Esophagus squamous epithelium (tissue), 4 donors: ENCODE measurements at regions not wholly inside any gene's neighbourhood (a gene's known extent, or its start where the extent isn't known, plus 50 kb on each side); places are given as distances from the start of the nearest gene placed in this dataset.

Source experiments
- CTCF ChIP-seq, 6 experiments: fragments of 450-650 bp in 4 of 6; fragments of 200-600 bp in 2 of 6; sonication (generic) in 2 of 6; IDR thresholded peaks; one replicate each; pipeline ENCODE4 v1.5.1; 2016 to 2019; ENCODE audit warnings: antibody characterized with exemption in 6 of 6, mild to moderate bottlenecking in 4 of 6, moderate library complexity in 4 of 6
- POLR2A ChIP-seq, 4 donors: fragments of 450-650 bp; IDR thresholded peaks; one replicate each; pipeline ENCODE4 v1.6.1; 2017; ENCODE audit warnings: antibody characterized with exemption in 4 of 4, mild to moderate bottlenecking in 4 of 4, moderate library complexity in 3 of 4

GRCh38 chr4:127214931-127215330 lies 417.8 kb upstream of the INTU start:
- TF ChIP-seq CTCF (IDR thresholded peaks at IDR 0.05) (no peak), POLR2A (IDR thresholded peaks at IDR 0.05) (no peak)
